ENCODE measurements at regions not wholly inside any gene's neighbourhood (a gene's known extent, or its start where the extent isn't known, plus 50 kb on each side); places are given as distances from the start of the nearest gene placed in this dataset.

DNA sequence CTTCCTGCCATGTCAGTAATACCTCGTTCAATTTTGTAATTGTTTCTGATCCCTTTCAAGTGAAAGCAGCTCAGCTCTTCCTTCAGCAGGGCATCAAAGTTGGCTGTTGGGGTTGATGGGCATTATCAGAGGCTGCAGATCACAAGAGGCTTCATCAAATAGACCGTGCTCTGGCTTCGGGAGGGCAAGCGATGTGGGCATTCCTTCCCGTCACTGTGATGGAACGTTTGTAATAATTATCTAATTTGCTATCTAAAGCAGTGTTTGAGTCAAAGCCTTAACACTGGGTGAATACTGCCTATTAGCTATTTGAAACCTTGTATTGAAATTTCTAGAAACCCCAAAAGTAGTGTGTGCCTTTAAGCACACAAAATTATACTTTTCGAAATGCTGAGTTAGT lies 170.1 kb downstream of the OTUD1 start:
- H3K4me2 ChIP-seq (ENCODE audit: low read length, poor library complexity, severe bottlenecking), result no peak overlapping the region
- no peak overlapping the region for H2BK12ac ChIP-seq (ENCODE audit: low read length in 2 of 2)
- H3K23ac ChIP-seq (ENCODE audit: low read length in 2 of 2), result no peak overlapping the region
- no peak overlapping the region for H2AK5ac ChIP-seq (ENCODE audit: low read length, severe bottlenecking)
- no peak overlapping the region for H4K8ac ChIP-seq (ENCODE audit: low read length)
- WGBS, result 85% methylated on average over 5 of the region's 7 CpGs
- H2AFZ ChIP-seq (ENCODE audit: low read depth, low read length), result no peak overlapping the region
- H3K9me3 ChIP-seq (ENCODE audit: control insufficient read depth, low read length), result no peaks in the 10 kb centered on the region
- H2BK120ac ChIP-seq (ENCODE audit: low read depth, low read length), result no peak overlapping the region
- H2BK15ac ChIP-seq (ENCODE audit: low read depth, poor library complexity, severe bottlenecking), result no peak overlapping the region
- no peak overlapping the region for H3K4me3 ChIP-seq (ENCODE audit: insufficient read depth in 1 of 2, low read depth in 1 of 2, low read length in 2 of 2)
- H3K4me1 ChIP-seq (ENCODE audit: control insufficient read depth, insufficient read depth, low read depth, low read length), result no peaks in the 10 kb centered on the region
- H3K79me1 ChIP-seq (replicated peaks; ENCODE audit: low read length, poor library complexity, severe bottlenecking), result no peaks in the 10 kb centered on the region
- H3K18ac ChIP-seq (ENCODE audit: low read depth in 1 of 2, low read length in 2 of 2), result no peak overlapping the region
- no peak overlapping the region for H3K14ac ChIP-seq (ENCODE audit: low read length in 2 of 2)
- no peak for DNase-seq
- no peaks in the 10 kb centered on the region for H3K36me3 ChIP-seq (ENCODE audit: control insufficient read depth in 1 of 2, insufficient read depth in 2 of 2, low read depth in 1 of 2, low read length in 2 of 2)
- H3K4ac ChIP-seq (ENCODE audit: low read depth in 1 of 2, low read length in 2 of 2), result no peak overlapping the region
- H3K9ac ChIP-seq (ENCODE audit: low read length), result no peak overlapping the region
- no peaks in the 10 kb centered on the region for H3K27me3 ChIP-seq (ENCODE audit: control insufficient read depth in 1 of 2, insufficient read depth in 1 of 2, low read length in 2 of 2)
- no peak overlapping the region for H3K27ac ChIP-seq (ENCODE audit: low read length, poor library complexity, severe bottlenecking)
- H4K91ac ChIP-seq (ENCODE audit: low read length), result no peak overlapping the region
- H2BK5ac ChIP-seq (ENCODE audit: low read depth, low read length, poor library complexity, severe bottlenecking), result no peak overlapping the region

DNA sequence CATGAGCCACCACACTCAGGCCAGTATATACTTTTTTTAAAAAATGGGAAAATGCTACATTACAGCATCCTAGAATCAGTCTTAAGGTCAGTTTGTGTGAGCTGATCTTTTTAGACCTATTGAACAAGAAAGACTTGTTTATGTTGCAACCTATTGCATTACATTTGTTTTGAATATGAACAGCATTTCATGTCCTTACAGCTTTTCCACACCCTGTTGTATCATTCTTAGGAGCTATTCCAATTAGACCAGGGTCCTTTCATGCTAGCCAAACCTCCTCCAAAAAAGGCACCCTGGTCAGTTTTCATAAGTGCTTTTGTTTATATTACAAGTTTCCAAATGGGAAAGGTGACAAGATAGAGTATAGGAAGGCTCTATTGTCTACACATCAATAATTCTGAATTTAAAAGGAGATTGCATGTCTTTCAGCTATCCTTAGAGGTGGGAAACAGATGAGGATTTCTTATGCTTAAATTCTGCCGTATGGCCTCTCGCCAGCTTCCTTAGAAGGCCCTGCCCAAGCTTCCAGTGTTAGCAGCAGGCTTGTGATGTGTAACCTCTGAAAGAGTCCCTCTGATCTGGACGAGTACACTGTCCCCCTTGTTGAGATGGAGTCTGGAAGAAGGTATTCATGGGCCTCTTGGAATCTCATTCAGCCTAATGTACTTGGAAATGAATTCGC lies 171.9 kb downstream of the OTUD1 start:
- WGBS, result 57% methylated on average over 3 of the region's 4 CpGs
- no peak overlapping the region for H3K14ac ChIP-seq (ENCODE audit: low read length in 2 of 2)
- no peak overlapping the region for H2AK5ac ChIP-seq (ENCODE audit: low read length, severe bottlenecking)

DNA sequence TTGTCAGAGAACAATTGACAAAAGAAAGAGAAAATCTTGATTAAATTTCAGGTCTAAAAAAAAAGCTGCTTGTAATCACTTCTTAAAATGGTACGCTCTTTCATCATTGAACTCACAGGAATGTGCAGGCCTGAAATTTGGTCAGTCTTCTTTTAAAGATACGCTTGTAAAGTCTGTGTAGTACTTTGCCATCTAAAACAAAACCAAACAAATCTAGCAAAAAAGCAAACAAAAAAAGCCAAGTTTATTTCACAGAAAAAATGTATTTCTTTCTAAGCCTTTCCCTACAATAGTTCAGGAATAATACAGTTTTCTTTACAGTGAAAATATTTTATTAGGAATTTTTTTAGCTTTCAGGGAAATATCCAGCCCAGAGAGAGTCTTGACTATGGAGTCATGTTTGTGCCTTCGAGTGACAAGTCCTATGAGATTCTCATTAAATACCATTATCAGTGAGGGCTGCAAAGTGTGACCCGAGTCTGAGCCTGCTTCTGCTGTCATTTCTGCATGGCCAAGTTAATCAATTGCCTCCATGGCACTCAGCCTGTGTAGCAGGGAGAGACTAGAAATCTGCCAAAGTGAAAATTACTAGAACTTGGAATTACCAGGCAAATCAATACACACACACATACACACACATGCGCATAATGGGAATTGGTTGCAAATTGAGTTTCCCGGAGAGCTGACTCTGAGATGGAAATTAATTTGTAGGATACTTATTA lies 172.6 kb downstream of the OTUD1 start:
- no peak overlapping the region for H3K27ac ChIP-seq (ENCODE audit: low read length, poor library complexity, severe bottlenecking)
- no peak overlapping the region for H2BK120ac ChIP-seq (ENCODE audit: low read depth, low read length)
- no peaks in the 10 kb centered on the region for H3K27me3 ChIP-seq (ENCODE audit: control insufficient read depth in 1 of 2, insufficient read depth in 1 of 2, low read length in 2 of 2)
- no peaks in the 10 kb centered on the region for H3K9me3 ChIP-seq (ENCODE audit: control insufficient read depth, low read length)
- no peaks in the 10 kb centered on the region for H3K4me1 ChIP-seq (ENCODE audit: control insufficient read depth, insufficient read depth, low read depth, low read length)
- H4K8ac ChIP-seq (ENCODE audit: low read length), result no peak overlapping the region
- no peak overlapping the region for H2BK12ac ChIP-seq (ENCODE audit: low read length in 2 of 2)
- H2AFZ ChIP-seq (ENCODE audit: low read depth, low read length), result no peak overlapping the region
- no peak overlapping the region for H2BK5ac ChIP-seq (ENCODE audit: low read depth, low read length, poor library complexity, severe bottlenecking)
- H4K91ac ChIP-seq (ENCODE audit: low read length), result no peak overlapping the region
- H3K4ac ChIP-seq (ENCODE audit: low read depth in 1 of 2, low read length in 2 of 2), result no peak overlapping the region
- H3K36me3 ChIP-seq (ENCODE audit: control insufficient read depth in 1 of 2, insufficient read depth in 2 of 2, low read depth in 1 of 2, low read length in 2 of 2), result no peaks in the 10 kb centered on the region
- H2BK15ac ChIP-seq (ENCODE audit: low read depth, poor library complexity, severe bottlenecking), result no peak overlapping the region
- DNase-seq, result no peak
- H2AK5ac ChIP-seq (ENCODE audit: low read length, severe bottlenecking), result no peak overlapping the region
- 74% methylated on average over 6 of the region's 6 CpGs for WGBS
- H3K4me3 ChIP-seq (ENCODE audit: insufficient read depth in 1 of 2, low read depth in 1 of 2, low read length in 2 of 2), result no peak overlapping the region
- no peak overlapping the region for H3K14ac ChIP-seq (ENCODE audit: low read length in 2 of 2)
- no peaks in the 10 kb centered on the region for H3K79me1 ChIP-seq (replicated peaks; ENCODE audit: low read length, poor library complexity, severe bottlenecking)
- no peak overlapping the region for H3K18ac ChIP-seq (ENCODE audit: low read depth in 1 of 2, low read length in 2 of 2)
- H3K23ac ChIP-seq (ENCODE audit: low read length in 2 of 2), result no peak overlapping the region
- no peak overlapping the region for H3K4me2 ChIP-seq (ENCODE audit: low read length, poor library complexity, severe bottlenecking)
- H3K9ac ChIP-seq (ENCODE audit: low read length), result peak overlapping the region; percentile 2

More for the DNA sequence above, 171.9 kb downstream of the OTUD1 start:
- Histone ChIP-seq H4K8ac (ENCODE audit: low read length) (no peak overlapping the region), H3K9me3 (ENCODE audit: control insufficient read depth, low read length) (no peaks in the 10 kb centered on the region), H2BK120ac (ENCODE audit: low read depth, low read length) (no peak overlapping the region), H3K4ac (ENCODE audit: low read depth in 1 of 2, low read length in 2 of 2) (no peak overlapping the region), H4K91ac (ENCODE audit: low read length) (no peak overlapping the region), H3K27me3 (ENCODE audit: control insufficient read depth in 1 of 2, insufficient read depth in 1 of 2, low read length in 2 of 2) (no peaks in the 10 kb centered on the region), H3K4me1 (ENCODE audit: control insufficient read depth, insufficient read depth, low read depth, low read length) (no peaks in the 10 kb centered on the region), H3K36me3 (ENCODE audit: control insufficient read depth in 1 of 2, insufficient read depth in 2 of 2, low read depth in 1 of 2, low read length in 2 of 2) (no peaks in the 10 kb centered on the region), H3K23ac (ENCODE audit: low read length in 2 of 2) (no peak overlapping the region), H3K27ac (ENCODE audit: low read length, poor library complexity, severe bottlenecking) (no peak overlapping the region), H3K9ac (ENCODE audit: low read length) (peak overlapping the region; percentile 2), H2BK15ac (ENCODE audit: low read depth, poor library complexity, severe bottlenecking) (no peak overlapping the region), H3K79me1 (replicated peaks; ENCODE audit: low read length, poor library complexity, severe bottlenecking) (no peaks in the 10 kb centered on the region), H3K18ac (ENCODE audit: low read depth in 1 of 2, low read length in 2 of 2) (no peak overlapping the region), H2BK5ac (ENCODE audit: low read depth, low read length, poor library complexity, severe bottlenecking) (no peak overlapping the region), H2AFZ (ENCODE audit: low read depth, low read length) (no peak overlapping the region), H3K4me2 (ENCODE audit: low read length, poor library complexity, severe bottlenecking) (no peak overlapping the region), H2BK12ac (ENCODE audit: low read length in 2 of 2) (no peak overlapping the region), H3K4me3 (ENCODE audit: insufficient read depth in 1 of 2, low read depth in 1 of 2, low read length in 2 of 2) (no peak overlapping the region)
- DNase-seq, result no peak

DNA sequence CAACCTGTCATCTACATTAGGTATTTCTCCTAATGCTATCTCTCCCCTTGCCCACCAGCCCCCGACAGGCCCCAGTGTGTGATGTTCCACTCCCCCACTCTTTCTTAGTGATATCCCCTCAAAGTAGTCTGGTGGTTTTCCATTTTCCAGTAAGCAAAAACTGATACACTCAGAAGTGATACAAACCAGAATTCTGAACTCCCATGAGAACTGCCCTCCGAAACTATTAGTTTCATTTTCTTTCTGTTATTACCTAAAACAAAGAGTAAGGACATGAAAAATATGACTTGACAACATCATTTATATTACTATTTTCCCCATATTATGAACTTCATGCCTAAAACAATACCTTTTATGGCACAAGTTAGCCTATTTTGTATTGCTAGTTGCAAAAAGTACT lies 175.0 kb downstream of the OTUD1 start:
- H3K79me1 ChIP-seq (replicated peaks; ENCODE audit: low read length, poor library complexity, severe bottlenecking), result no peaks in the 10 kb centered on the region
- no peaks in the 10 kb centered on the region for H3K27me3 ChIP-seq (ENCODE audit: control insufficient read depth in 1 of 2, insufficient read depth in 1 of 2, low read length in 2 of 2)
- no peak overlapping the region for H2BK12ac ChIP-seq (ENCODE audit: low read length in 2 of 2)
- H3K4me1 ChIP-seq (ENCODE audit: control insufficient read depth, insufficient read depth, low read depth, low read length), result no peaks in the 10 kb centered on the region
- no peak overlapping the region for H3K18ac ChIP-seq (ENCODE audit: low read depth in 1 of 2, low read length in 2 of 2)
- H3K36me3 ChIP-seq (ENCODE audit: control insufficient read depth in 1 of 2, insufficient read depth in 2 of 2, low read depth in 1 of 2, low read length in 2 of 2), result no peaks in the 10 kb centered on the region
- no peak overlapping the region for H3K4me2 ChIP-seq (ENCODE audit: low read length, poor library complexity, severe bottlenecking)
- H4K91ac ChIP-seq (ENCODE audit: low read length), result no peak overlapping the region
- H2BK5ac ChIP-seq (ENCODE audit: low read depth, low read length, poor library complexity, severe bottlenecking), result no peak overlapping the region
- no peak overlapping the region for H3K27ac ChIP-seq (ENCODE audit: low read length, poor library complexity, severe bottlenecking)
- no peak overlapping the region for H2BK15ac ChIP-seq (ENCODE audit: low read depth, poor library complexity, severe bottlenecking)
- DNase-seq, result no peak
- H3K9ac ChIP-seq (ENCODE audit: low read length), result no peak overlapping the region
- H3K4ac ChIP-seq (ENCODE audit: low read depth in 1 of 2, low read length in 2 of 2), result no peak overlapping the region
- no peak overlapping the region for H3K14ac ChIP-seq (ENCODE audit: low read length in 2 of 2)
- no peak overlapping the region for H2AK5ac ChIP-seq (ENCODE audit: low read length, severe bottlenecking)
- no peak overlapping the region for H4K8ac ChIP-seq (ENCODE audit: low read length)
- no peak overlapping the region for H2BK120ac ChIP-seq (ENCODE audit: low read depth, low read length)
- no peak overlapping the region for H3K4me3 ChIP-seq (ENCODE audit: insufficient read depth in 1 of 2, low read depth in 1 of 2, low read length in 2 of 2)
- WGBS, result 79% methylated on average over 1 of the region's 2 CpGs
- H2AFZ ChIP-seq (ENCODE audit: low read depth, low read length), result no peak overlapping the region
- no peak overlapping the region for H3K23ac ChIP-seq (ENCODE audit: low read length in 2 of 2)
- H3K9me3 ChIP-seq (ENCODE audit: control insufficient read depth, low read length), result no peaks in the 10 kb centered on the region
